Natural killer cell (primary cell): ENCODE measurements at regions not wholly inside any gene's neighbourhood (a gene's known extent, or its start where the extent isn't known, plus 50 kb on each side); places are given as distances from the start of the nearest gene placed in this dataset.

Experiments
- ATAC-seq, 3 donors: fragments of 150-1000 bp in 2 of 3; fragments of 200-7000 bp in 1 of 3; cut with Tn5 transposase; 1 replicate in 1 of 3; 2 replicates in 2 of 3; pipeline ENCODE4 v1.10.0; 2021; ENCODE audit warnings: mild to moderate bottlenecking in 2 of 3, moderate library complexity in 2 of 3
- DNase-seq, 2 donors: peaks; one replicate each; pipeline versions ENCODE4 v3.0.0 to v3.0.0-alpha.2; 2013 to 2021; ENCODE audit warnings: mixed read lengths in 1 of 2
- H3K27ac ChIP-seq: one replicate; pipeline ENCODE4 v1.5.1; 2013; ENCODE audit warnings: mild to moderate bottlenecking, low read length
- H3K27me3 ChIP-seq: one replicate; pipeline ENCODE4 v1.6.1; 2013; ENCODE audit warnings: low read length; ENCODE audit not compliant: control insufficient read depth, insufficient read depth
- H3K36me3 ChIP-seq: one replicate; pipeline ENCODE4 v1.6.1; 2013; ENCODE audit warnings: low read length; ENCODE audit not compliant: control insufficient read depth, insufficient read depth
- H3K4me1 ChIP-seq: one replicate; pipeline ENCODE4 v1.6.1; 2013; ENCODE audit warnings: low read length; ENCODE audit not compliant: control insufficient read depth, insufficient read depth
- H3K4me3 ChIP-seq: one replicate; pipeline ENCODE4 v1.5.1; 2013; ENCODE audit warnings: low read length
- H3K9me3 ChIP-seq: one replicate; pipeline ENCODE4 v1.6.1; 2013; ENCODE audit warnings: low read length; ENCODE audit not compliant: control insufficient read depth, insufficient read depth
- H3K27ac Mint-ChIP-seq, 2 donors: one replicate each; pipeline ENCODE4 v1.8.0; 2022; ENCODE audit warnings: mild to moderate bottlenecking in 2 of 2, mixed read lengths in 2 of 2, moderate library complexity in 1 of 2
- H3K27me3 Mint-ChIP-seq, 2 donors: one replicate each; pipeline ENCODE4 v1.8.0; 2022; ENCODE audit warnings: low read depth in 2 of 2, mixed read lengths in 2 of 2
- H3K36me3 Mint-ChIP-seq: one replicate; pipeline ENCODE4 v1.8.0; 2022; ENCODE audit warnings: mixed read lengths
- H3K4me1 Mint-ChIP-seq, 2 donors: one replicate each; pipeline ENCODE4 v1.8.0; 2022; ENCODE audit warnings: mixed read lengths in 2 of 2
- H3K4me3 Mint-ChIP-seq: one replicate; pipeline ENCODE4 v1.8.0; 2022; ENCODE audit warnings: mild to moderate bottlenecking, moderate library complexity, mixed read lengths
- H3K9me3 Mint-ChIP-seq, 2 donors: one replicate each; pipeline ENCODE4 v1.8.0; 2022; ENCODE audit warnings: mixed read lengths in 2 of 2
- CTCF ChIP-seq: fragments of 200-600 bp; IDR thresholded peaks from one replicate; pipeline ENCODE4 v1.8.0; 2022; ENCODE audit warnings: antibody characterized with exemption
- WGBS: methylation state at CpG from one replicate; pipeline ENCODE4 v1.1.7; 2013; ENCODE audit warnings: missing lambda C conversion rate; ENCODE audit not compliant: insufficient coverage; 5-methylcytosine and 5-hydroxymethylcytosine counted together
- intact Hi-C: fragments of 100-400 bp; cut with micrococcal nuclease; formaldehyde crosslinking; loops from one replicate; pipeline ENCODE4 v1.14.2; 2022

- no peaks in the 10 kb centered on the region for H3K9me3 Mint-ChIP-seq
- peaks cover 21 to 31% of the 10 kb centered on the region in 2 donors for H3K4me1 Mint-ChIP-seq
- no peaks in the 10 kb centered on the region for H3K9me3 ChIP-seq
- peak overlapping the region; percentile 65 to 67 for H3K27ac Mint-ChIP-seq
- DNase-seq: peak in 1 of 2 donors; percentile 57
- intact Hi-C loops: no loop called here
- peak; percentile 76 to 85 (median 84) for ATAC-seq
- H3K27ac ChIP-seq: no peak overlapping the region
- H3K27me3 Mint-ChIP-seq: no peaks in the 10 kb centered on the region
- H3K27me3 ChIP-seq: no peaks in the 10 kb centered on the region
- no peak overlapping the region for H3K4me3 ChIP-seq
- WGBS: 40% methylated on average over 3 of the region's 3 CpGs
- H3K4me1 ChIP-seq: peaks cover 10% of the 10 kb centered on the region
- H3K4me3 Mint-ChIP-seq: peak overlapping the region; percentile 32
- no peaks in the 10 kb centered on the region for H3K36me3 Mint-ChIP-seq
- no peak for TF ChIP-seq CTCF
- H3K36me3 ChIP-seq: no peaks in the 10 kb centered on the region
Observed at GRCh38 chr6:143598466-143599080, 79.2 kb upstream of the PHACTR2 start.

- intact Hi-C loops: no loop called here
- no peaks in the 10 kb centered on the region for H3K9me3 ChIP-seq
- no peaks in the 10 kb centered on the region for H3K36me3 ChIP-seq
- Mint-ChIP-seq H3K36me3 (no peaks in the 10 kb centered on the region), H3K4me3 (no peak overlapping the region), H3K27me3 (no peaks in the 10 kb centered on the region), H3K9me3 (no peaks in the 10 kb centered on the region), H3K4me1 (peaks cover 16 to 31% of the 10 kb centered on the region in 2 donors), H3K27ac (no peak overlapping the region)
- 93% methylated on average over 4 of the region's 4 CpGs for WGBS
- DNase-seq: no peak
- TF ChIP-seq CTCF: no peak
- H3K27ac ChIP-seq: no peak overlapping the region
- ATAC-seq: no peak
- no peak overlapping the region for H3K4me3 ChIP-seq
- H3K27me3 ChIP-seq: no peaks in the 10 kb centered on the region
- peaks cover 10% of the 10 kb centered on the region for H3K4me1 ChIP-seq
Observed at GRCh38 chr6:143596866-143597265, 80.9 kb upstream of the PHACTR2 start.

- H3K27ac ChIP-seq: no peak overlapping the region
- 95% methylated on average over 2 of the region's 5 CpGs for WGBS
- no peaks in the 10 kb centered on the region for H3K9me3 Mint-ChIP-seq
- H3K36me3 Mint-ChIP-seq: no peaks in the 10 kb centered on the region
- no peaks in the 10 kb centered on the region for H3K27me3 ChIP-seq
- H3K27ac Mint-ChIP-seq: peak overlapping the region in 1 of 2 donors; percentile 23
- ATAC-seq: no peak
- no peaks in the 10 kb centered on the region for H3K9me3 ChIP-seq
- no peak for TF ChIP-seq CTCF
- no peak overlapping the region for H3K4me3 ChIP-seq
- peaks cover 16 to 31% of the 10 kb centered on the region in 2 donors for H3K4me1 Mint-ChIP-seq
- H3K4me3 Mint-ChIP-seq: no peak overlapping the region
- intact Hi-C loops: no loop called here
- no peaks in the 10 kb centered on the region for H3K27me3 Mint-ChIP-seq
- peaks cover 10% of the 10 kb centered on the region for H3K4me1 ChIP-seq
- DNase-seq: no peak
- no peaks in the 10 kb centered on the region for H3K36me3 ChIP-seq
Observed at GRCh38 chr6:143595251-143596036, 82.3 kb upstream of the PHACTR2 start.
